PC-9 (cell line): ENCODE measurements at regions not wholly inside any gene's neighbourhood (a gene's known extent, or its start where the extent isn't known, plus 50 kb on each side); places are given as distances from the start of the nearest gene placed in this dataset.
A peak's percentile ranks its signal among the peaks of the same experiment; 100 is the strongest.

Experiments used
- BruUV-seq: library from RNA; stranded (reverse); fragments of 400-500 nt; replicated peaks from 2 replicates; lab custom pipeline; 2021; lab: Mats Ljungman, UMichigan
- CTCF ChIA-PET: fragments of 300-600 bp; sonication (Branson Sonifier 250); formaldehyde crosslinking; loops from one replicate; lab custom pipeline; 2022; ENCODE audit warnings: antibody characterized with exemption; lab: Charles Lee
- POLR2A ChIA-PET: fragments of 300-600 bp; sonication (Branson Sonifier 250); formaldehyde crosslinking; loops from one replicate; lab custom pipeline; 2022; ENCODE audit warnings: antibody characterized with exemption; ENCODE audit not compliant: unreplicated experiment; lab: Charles Lee
- DNase-seq, 2 experiments: peaks; one replicate each; pipeline versions ENCODE4 v3.0.0 to v3.0.0-alpha.2; 2015 to 2022; ENCODE audit warnings: mixed read lengths in 1 of 2
- H2AFZ ChIP-seq: fragments of 200-600 bp; sonication (generic); 2 replicates; pipeline ENCODE4 v1.8.1; 2017; ENCODE audit warnings: antibody characterized with exemption
- H3F3A ChIP-seq: fragments of 200-600 bp; sonication (generic); 2 replicates; pipeline ENCODE4 v1.8.1; 2017; ENCODE audit warnings: antibody characterized with exemption, mild to moderate bottlenecking, low read depth; ENCODE audit not compliant: insufficient read depth
- H3K27ac ChIP-seq: fragments of 200-600 bp; sonication (generic); 2 replicates; pipeline ENCODE4 v1.6.1; 2016; ENCODE audit warnings: mixed run types
- H3K27me3 ChIP-seq: fragments of 200-600 bp; sonication (generic); 2 replicates; pipeline ENCODE4 v1.6.1; 2016; ENCODE audit warnings: low read depth, mixed run types; ENCODE audit not compliant: insufficient read depth
- H3K36me3 ChIP-seq: fragments of 200-600 bp; sonication (generic); 2 replicates; pipeline ENCODE4 v1.6.1; 2016; ENCODE audit warnings: low read depth, mixed run types
- H3K4me1 ChIP-seq: fragments of 200-600 bp; sonication (generic); replicated peaks from 2 replicates; pipeline ENCODE4 v1.6.1; 2016; ENCODE audit warnings: mixed run types; ENCODE audit not compliant: insufficient read depth
- H3K4me2 ChIP-seq: fragments of 200-600 bp; sonication (generic); 2 replicates; pipeline ENCODE4 v1.6.1; 2017; ENCODE audit warnings: mixed run types
- H3K4me3 ChIP-seq: fragments of 200-600 bp; sonication (generic); 2 replicates; pipeline ENCODE4 v1.6.1; 2016; ENCODE audit warnings: mixed run types
- H3K79me2 ChIP-seq: fragments of 200-600 bp; sonication (generic); 2 replicates; pipeline ENCODE4 v1.6.1; 2017; ENCODE audit warnings: low read depth, mixed run types
- H3K9me2 ChIP-seq: fragments of 200-600 bp; sonication (generic); 2 replicates; pipeline ENCODE4 v1.8.1; 2017; ENCODE audit warnings: mild to moderate bottlenecking; ENCODE audit not compliant: insufficient read depth
- H3K9me3 ChIP-seq: fragments of 200-600 bp; sonication (generic); 2 replicates; pipeline ENCODE4 v1.8.1; 2016; ENCODE audit warnings: low read depth; ENCODE audit not compliant: insufficient read depth
- H4K20me1 ChIP-seq: fragments of 200-600 bp; sonication (generic); 2 replicates; pipeline ENCODE4 v1.8.1; 2017; ENCODE audit not compliant: insufficient read depth
- EZH2 ChIP-seq: fragments of 200-600 bp; sonication (generic); IDR thresholded peaks from 2 replicates; pipeline ENCODE4 v1.8.0; 2017; ENCODE audit warnings: antibody characterized with exemption, low read depth
- intact Hi-C: fragments of 100-400 bp; cut with micrococcal nuclease; formaldehyde crosslinking; loops from one replicate; pipeline ENCODE4 v1.10.0; 2022; ENCODE audit not compliant: unreplicated experiment
- TF ChIP-seq, protein P1 (sequence below): fragments of 200-600 bp; sonication (generic); conservative IDR thresholded peaks from 2 replicates; pipeline ENCODE4 v1.6.1; 2017; ENCODE audit warnings: mixed run types, antibody characterized with exemption, mild to moderate bottlenecking, moderate library complexity

DNA sequence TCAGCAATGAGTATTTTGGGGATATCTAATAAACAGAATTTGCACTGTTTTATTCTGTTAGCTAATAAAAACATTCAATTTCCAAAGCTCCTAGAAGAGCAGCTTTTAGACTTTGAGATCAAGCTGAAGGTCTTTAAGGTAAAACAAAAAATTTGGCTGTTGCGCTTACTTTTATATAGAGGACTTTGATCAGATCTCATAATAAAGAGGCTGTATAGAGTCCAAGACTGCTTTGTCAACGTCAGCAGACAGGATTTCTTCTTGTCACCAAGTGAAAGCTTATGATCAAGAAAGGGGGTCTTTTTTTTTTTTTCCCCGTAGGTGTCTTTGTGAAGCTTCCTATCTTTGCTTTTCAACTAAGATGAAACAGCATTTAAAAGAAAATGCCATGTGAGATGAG is 556.5 kb upstream of the SLC35B3 start:
- no peaks in the 10 kb centered on the region for H3K79me2 ChIP-seq
- TF ChIP-seq EZH2: no peak
- TF ChIP-seq, protein P1, sequence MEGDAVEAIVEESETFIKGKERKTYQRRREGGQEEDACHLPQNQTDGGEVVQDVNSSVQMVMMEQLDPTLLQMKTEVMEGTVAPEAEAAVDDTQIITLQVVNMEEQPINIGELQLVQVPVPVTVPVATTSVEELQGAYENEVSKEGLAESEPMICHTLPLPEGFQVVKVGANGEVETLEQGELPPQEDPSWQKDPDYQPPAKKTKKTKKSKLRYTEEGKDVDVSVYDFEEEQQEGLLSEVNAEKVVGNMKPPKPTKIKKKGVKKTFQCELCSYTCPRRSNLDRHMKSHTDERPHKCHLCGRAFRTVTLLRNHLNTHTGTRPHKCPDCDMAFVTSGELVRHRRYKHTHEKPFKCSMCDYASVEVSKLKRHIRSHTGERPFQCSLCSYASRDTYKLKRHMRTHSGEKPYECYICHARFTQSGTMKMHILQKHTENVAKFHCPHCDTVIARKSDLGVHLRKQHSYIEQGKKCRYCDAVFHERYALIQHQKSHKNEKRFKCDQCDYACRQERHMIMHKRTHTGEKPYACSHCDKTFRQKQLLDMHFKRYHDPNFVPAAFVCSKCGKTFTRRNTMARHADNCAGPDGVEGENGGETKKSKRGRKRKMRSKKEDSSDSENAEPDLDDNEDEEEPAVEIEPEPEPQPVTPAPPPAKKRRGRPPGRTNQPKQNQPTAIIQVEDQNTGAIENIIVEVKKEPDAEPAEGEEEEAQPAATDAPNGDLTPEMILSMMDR: no peak
- H2AFZ ChIP-seq: no peak overlapping the region
- H4K20me1 ChIP-seq: no peaks in the 10 kb centered on the region
- H3F3A ChIP-seq: no peaks in the 10 kb centered on the region
- no peaks in the 10 kb centered on the region for H3K27me3 ChIP-seq
- H3K4me2 ChIP-seq: no peak overlapping the region
- no peaks in the 10 kb centered on the region for H3K4me1 ChIP-seq
- CTCF ChIA-PET: interaction anchor here (0.7 kb wide), 2 partner anchors 748 to 1418 kb away, joined by 4 to 5 read pairs; no protein-coding TSS in a partner anchor
- intact Hi-C loops: no loop called here
- no peaks in the 10 kb centered on the region for H3K36me3 ChIP-seq
- H3K4me3 ChIP-seq: no peak overlapping the region
- no TSS peak for BruUV-seq
- no peaks in the 10 kb centered on the region for H3K9me3 ChIP-seq
- POLR2A ChIA-PET: interaction anchor here (0.7 kb wide), 1 partner anchor 395 kb away, joined by 5 read pairs; no protein-coding TSS in a partner anchor
- no peak for DNase-seq
- H3K9me2 ChIP-seq: no peaks in the 10 kb centered on the region
- no peak overlapping the region for H3K27ac ChIP-seq

DNA sequence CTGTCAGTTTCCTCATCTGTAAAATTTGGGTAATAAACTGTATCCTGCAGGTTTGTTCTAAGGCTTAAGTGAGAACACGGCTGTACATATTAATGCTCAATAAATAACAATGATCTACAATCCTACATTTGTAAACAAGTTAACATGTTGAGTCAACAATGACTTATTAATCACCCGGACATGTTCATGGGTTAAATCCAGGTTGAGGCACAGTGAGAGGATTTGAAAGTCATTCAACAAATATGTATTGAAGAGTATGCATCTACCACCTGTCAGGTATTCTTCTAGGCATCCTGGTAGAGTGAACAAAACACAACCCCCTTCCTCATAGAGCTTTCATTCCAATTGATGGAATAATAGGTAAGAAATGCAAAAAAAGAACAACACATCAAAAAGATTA is 554.7 kb upstream of the SLC35B3 start:
- no peak overlapping the region for H3K4me2 ChIP-seq
- intact Hi-C loops: no loop called here

DNA sequence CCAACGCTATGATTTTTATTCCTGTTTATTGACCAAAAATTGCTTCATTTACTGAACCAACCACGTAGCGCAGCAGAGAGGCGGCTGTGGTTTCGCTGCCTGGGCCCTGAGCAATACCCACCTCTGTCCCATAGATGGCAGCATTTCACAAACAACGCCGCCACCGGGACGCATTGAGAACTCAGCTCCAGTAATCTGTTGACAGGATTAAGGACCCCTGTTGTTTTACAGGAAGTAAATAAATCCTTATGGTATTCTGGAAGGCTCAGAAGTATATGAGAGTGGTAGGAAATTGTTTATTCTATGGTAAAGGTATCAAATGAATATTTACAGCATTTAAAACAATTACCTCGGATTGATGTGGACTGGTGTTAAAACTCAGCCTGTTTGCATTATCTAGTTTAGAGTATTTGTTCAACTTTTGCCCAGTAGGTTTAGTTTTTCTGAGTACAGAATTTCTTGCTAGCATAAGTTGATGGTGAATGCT is 547.9 kb upstream of the SLC35B3 start:
- intact Hi-C loops: loop anchor here (1.0 to 5.0 kb wide), 8 partner anchors 268 to 1446 kb away; no protein-coding TSS in a partner anchor
- H3K4me2 ChIP-seq: peak overlapping the region; percentile 11; the same call in 1 of the 2 replicates
- no peaks in the 10 kb centered on the region for H3K36me3 ChIP-seq
- no peaks in the 10 kb centered on the region for H3K9me2 ChIP-seq
- no peak overlapping the region for H2AFZ ChIP-seq
- ChIA-PET POLR2A (no interaction called here), CTCF (interaction anchor here (1.0 to 1.9 kb wide), 3 partner anchors 1432 to 1451 kb away, joined by 4 to 6 read pairs (median 4); partner anchors contain the start of gene TFAP2A)
- no peak overlapping the region for H3K27ac ChIP-seq
- peak in 1 of 2 experiments; percentile 76 for DNase-seq
- H3K4me3 ChIP-seq: no peak overlapping the region
- no peaks in the 10 kb centered on the region for H3K79me2 ChIP-seq
- H4K20me1 ChIP-seq: no peaks in the 10 kb centered on the region
- no TSS peak for BruUV-seq
- no peaks in the 10 kb centered on the region for H3F3A ChIP-seq
- no peaks in the 10 kb centered on the region for H3K27me3 ChIP-seq
- H3K4me1 ChIP-seq: no peaks in the 10 kb centered on the region
- TF ChIP-seq EZH2: no peak
- TF ChIP-seq, protein P1: peak; percentile 86
- H3K9me3 ChIP-seq: no peaks in the 10 kb centered on the region

More for the DNA sequence above, 554.7 kb upstream of the SLC35B3 start:
- H3F3A ChIP-seq: no peaks in the 10 kb centered on the region
- H4K20me1 ChIP-seq: no peaks in the 10 kb centered on the region
- no peaks in the 10 kb centered on the region for H3K79me2 ChIP-seq
- no peak for DNase-seq
- H3K27ac ChIP-seq: no peak overlapping the region
- H3K4me3 ChIP-seq: no peak overlapping the region
- TF ChIP-seq, protein P1: no peak
- no peak for TF ChIP-seq EZH2
- CTCF ChIA-PET: no interaction called here
- H2AFZ ChIP-seq: no peak overlapping the region
- no peaks in the 10 kb centered on the region for H3K27me3 ChIP-seq
- no peaks in the 10 kb centered on the region for H3K9me2 ChIP-seq
- POLR2A ChIA-PET: no interaction called here
- no TSS peak for BruUV-seq
- no peaks in the 10 kb centered on the region for H3K4me1 ChIP-seq
- no peaks in the 10 kb centered on the region for H3K36me3 ChIP-seq
- no peaks in the 10 kb centered on the region for H3K9me3 ChIP-seq
